ENCODE measurements at regions not wholly inside any gene's neighbourhood (a gene's known extent, or its start where the extent isn't known, plus 50 kb on each side); places are given as distances from the start of the nearest gene placed in this dataset.

DNA sequence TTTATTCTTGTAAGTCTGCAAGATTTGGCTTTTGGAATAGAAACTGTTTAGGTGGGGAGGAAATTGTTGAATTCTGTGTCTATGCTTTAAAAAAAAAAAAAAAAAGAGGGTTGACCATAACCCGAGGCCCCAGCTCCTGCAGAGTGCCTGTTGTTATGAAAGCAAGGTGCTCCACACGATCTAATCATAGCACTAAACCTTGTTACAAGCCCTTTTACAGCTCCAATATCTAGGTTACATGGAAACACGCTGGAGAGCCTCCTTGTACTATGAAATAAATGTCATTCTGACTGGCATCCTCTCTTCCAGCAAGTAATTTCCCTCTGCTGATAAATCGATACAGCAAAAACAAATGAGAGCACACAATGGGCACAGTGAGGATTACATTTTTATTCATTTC is 303.1 kb upstream of the SOX5 start:
- Histone ChIP-seq H3K36me3 (replicated peaks in 1 of 2; ENCODE audit: control insufficient read depth in 2 of 2, insufficient read depth in 2 of 2, low read length in 2 of 2) (no peaks in the 10 kb centered on the region), H2BK15ac (ENCODE audit: low read length) (no peak overlapping the region), H3K79me1 (ENCODE audit: low read depth, low read length) (no peaks in the 10 kb centered on the region), H3K27ac (replicated peaks; ENCODE audit: low read length) (no peak overlapping the region), H3K27me3 (ENCODE audit: control insufficient read depth in 3 of 3, insufficient read depth in 3 of 3, low read depth in 1 of 3, low read length in 3 of 3) (no peaks in the 10 kb centered on the region), H4K8ac (ENCODE audit: low read depth, low read length) (no peak overlapping the region), H3K4me1 (ENCODE audit: control insufficient read depth in 2 of 2, insufficient read depth in 1 of 2, low read depth in 1 of 2, low read length in 2 of 2) (peaks cover 6 to 15% of the 10 kb centered on the region in 2 donors), H2BK120ac (ENCODE audit: low read depth, low read length) (no peak overlapping the region), H2AFZ (ENCODE audit: low read length) (no peak overlapping the region), H2BK5ac (ENCODE audit: low read length) (no peak overlapping the region), H3K23ac (ENCODE audit: low read depth, low read length, poor library complexity) (no peak overlapping the region), H3K4me2 (ENCODE audit: insufficient read depth, low read length, poor library complexity, severe bottlenecking) (no peak overlapping the region), H3K18ac (ENCODE audit: low read length) (no peak overlapping the region), H2AK5ac (ENCODE audit: low read depth, low read length) (no peak overlapping the region), H4K91ac (ENCODE audit: low read depth, low read length, poor library complexity) (no peak overlapping the region), H3K9ac (ENCODE audit: low read depth, low read length, poor library complexity) (no peak overlapping the region), H2BK12ac (ENCODE audit: low read length) (no peak overlapping the region), H3K4me3 (ENCODE audit: low read length in 2 of 2) (no peak overlapping the region), H3K14ac (ENCODE audit: low read length) (no peak overlapping the region), H3K9me3 (replicated peaks in 1 of 2; ENCODE audit: control insufficient read depth in 2 of 2, insufficient read depth in 1 of 2, low read depth in 1 of 2, low read length in 2 of 2) (peaks cover 0 to 8% of the 10 kb centered on the region in 2 donors), H3K4ac (ENCODE audit: low read length) (no peak overlapping the region)
- no CpG with 5 or more reads among the region's 4 CpGs for WGBS, 2 donors (ENCODE audit: extremely low coverage in 2 of 2, insufficient read length in 2 of 2, insufficient replicate concordance in 1 of 2)
- DNase-seq (ENCODE audit: low spot score), result no peak

DNA sequence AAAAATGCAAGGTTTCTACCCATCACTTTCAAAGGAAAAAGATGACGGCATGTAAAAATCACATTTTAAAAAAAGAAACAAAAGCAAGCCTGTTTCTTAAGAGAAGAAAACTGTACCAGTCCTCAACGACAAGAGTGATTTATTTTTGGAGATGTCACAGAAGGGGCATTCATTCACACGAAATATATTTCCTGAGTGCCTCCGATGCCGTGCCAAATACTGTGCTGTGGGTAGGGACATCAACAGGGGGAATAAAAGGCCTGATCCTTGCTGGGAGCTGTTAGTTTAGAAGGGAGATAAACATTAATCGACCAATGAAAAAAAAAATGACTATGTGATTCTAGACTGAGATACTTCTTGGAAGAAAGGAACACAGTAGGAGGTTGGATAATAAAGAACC is 297.5 kb upstream of the SOX5 start:
- H3K4me1 ChIP-seq (ENCODE audit: control insufficient read depth in 2 of 2, insufficient read depth in 1 of 2, low read depth in 1 of 2, low read length in 2 of 2), result no peaks in the 10 kb centered on the region
- no peaks in the 10 kb centered on the region for H3K9me3 ChIP-seq (replicated peaks in 1 of 2; ENCODE audit: control insufficient read depth in 2 of 2, insufficient read depth in 1 of 2, low read depth in 1 of 2, low read length in 2 of 2)
- H2BK15ac ChIP-seq (ENCODE audit: low read length), result no peak overlapping the region
- no peak overlapping the region for H4K8ac ChIP-seq (ENCODE audit: low read depth, low read length)
- no peak overlapping the region for H3K4me2 ChIP-seq (ENCODE audit: insufficient read depth, low read length, poor library complexity, severe bottlenecking)
- no peaks in the 10 kb centered on the region for H3K27me3 ChIP-seq (ENCODE audit: control insufficient read depth in 3 of 3, insufficient read depth in 3 of 3, low read depth in 1 of 3, low read length in 3 of 3)
- no peak overlapping the region for H2BK12ac ChIP-seq (ENCODE audit: low read length)
- no peak overlapping the region for H3K14ac ChIP-seq (ENCODE audit: low read length)
- H2BK5ac ChIP-seq (ENCODE audit: low read length), result no peak overlapping the region
- no peak overlapping the region for H3K9ac ChIP-seq (ENCODE audit: low read depth, low read length, poor library complexity)
- H3K4ac ChIP-seq (ENCODE audit: low read length), result no peak overlapping the region
- no peak overlapping the region for H2BK120ac ChIP-seq (ENCODE audit: low read depth, low read length)
- no peak for DNase-seq (ENCODE audit: low spot score)
- no peak overlapping the region for H3K4me3 ChIP-seq (ENCODE audit: low read length in 2 of 2)
- WGBS, 2 donors (ENCODE audit: extremely low coverage in 2 of 2, insufficient read length in 2 of 2, insufficient replicate concordance in 1 of 2), result no CpG with 5 or more reads among the region's 6 CpGs
- H3K27ac ChIP-seq (replicated peaks; ENCODE audit: low read length), result no peak overlapping the region
- no peaks in the 10 kb centered on the region for H3K36me3 ChIP-seq (replicated peaks in 1 of 2; ENCODE audit: control insufficient read depth in 2 of 2, insufficient read depth in 2 of 2, low read length in 2 of 2)
- no peaks in the 10 kb centered on the region for H3K79me1 ChIP-seq (ENCODE audit: low read depth, low read length)
- H4K91ac ChIP-seq (ENCODE audit: low read depth, low read length, poor library complexity), result no peak overlapping the region
- no peak overlapping the region for H3K23ac ChIP-seq (ENCODE audit: low read depth, low read length, poor library complexity)
- no peak overlapping the region for H2AFZ ChIP-seq (ENCODE audit: low read length)
- no peak overlapping the region for H2AK5ac ChIP-seq (ENCODE audit: low read depth, low read length)
- no peak overlapping the region for H3K18ac ChIP-seq (ENCODE audit: low read length)

DNA sequence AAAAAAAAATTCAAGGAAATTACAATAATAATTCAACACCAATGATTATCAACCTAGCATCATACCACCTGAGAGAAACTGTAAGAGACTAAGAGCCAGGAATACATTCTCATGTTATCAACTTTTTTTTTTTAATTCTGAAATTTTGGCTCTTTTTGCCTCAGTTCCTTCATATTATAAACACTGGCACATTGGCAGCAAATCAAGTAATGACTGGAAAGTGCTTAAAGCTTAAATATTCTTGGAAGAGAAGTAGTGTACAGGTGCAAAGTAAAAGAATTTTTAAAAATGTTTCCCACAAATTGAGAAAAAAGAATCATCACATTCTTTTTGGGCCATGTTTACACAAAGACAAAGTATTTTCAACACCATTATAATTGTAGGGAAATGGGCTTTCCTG is 296.9 kb upstream of the SOX5 start:
- H2BK15ac ChIP-seq (ENCODE audit: low read length), result no peak overlapping the region
- H3K4me3 ChIP-seq (ENCODE audit: low read length in 2 of 2), result no peak overlapping the region
- no peaks in the 10 kb centered on the region for H3K9me3 ChIP-seq (replicated peaks in 1 of 2; ENCODE audit: control insufficient read depth in 2 of 2, insufficient read depth in 1 of 2, low read depth in 1 of 2, low read length in 2 of 2)
- no peak for DNase-seq (ENCODE audit: low spot score)
- H2AFZ ChIP-seq (ENCODE audit: low read length), result no peak overlapping the region
- H3K14ac ChIP-seq (ENCODE audit: low read length), result no peak overlapping the region
- peaks cover 0 to 2% of the 10 kb centered on the region in 2 donors for H3K4me1 ChIP-seq (ENCODE audit: control insufficient read depth in 2 of 2, insufficient read depth in 1 of 2, low read depth in 1 of 2, low read length in 2 of 2)
- H3K9ac ChIP-seq (ENCODE audit: low read depth, low read length, poor library complexity), result no peak overlapping the region
- no peaks in the 10 kb centered on the region for H3K36me3 ChIP-seq (replicated peaks in 1 of 2; ENCODE audit: control insufficient read depth in 2 of 2, insufficient read depth in 2 of 2, low read length in 2 of 2)
- H3K79me1 ChIP-seq (ENCODE audit: low read depth, low read length), result no peaks in the 10 kb centered on the region
- H3K4ac ChIP-seq (ENCODE audit: low read length), result no peak overlapping the region
- no peak overlapping the region for H3K4me2 ChIP-seq (ENCODE audit: insufficient read depth, low read length, poor library complexity, severe bottlenecking)
- no peak overlapping the region for H2BK120ac ChIP-seq (ENCODE audit: low read depth, low read length)
- H3K27ac ChIP-seq (replicated peaks; ENCODE audit: low read length), result no peak overlapping the region
- H3K27me3 ChIP-seq (ENCODE audit: control insufficient read depth in 3 of 3, insufficient read depth in 3 of 3, low read depth in 1 of 3, low read length in 3 of 3), result no peaks in the 10 kb centered on the region
- no peak overlapping the region for H2AK5ac ChIP-seq (ENCODE audit: low read depth, low read length)
- no peak overlapping the region for H3K23ac ChIP-seq (ENCODE audit: low read depth, low read length, poor library complexity)
- no peak overlapping the region for H2BK5ac ChIP-seq (ENCODE audit: low read length)
- H3K18ac ChIP-seq (ENCODE audit: low read length), result no peak overlapping the region
- no peak overlapping the region for H4K91ac ChIP-seq (ENCODE audit: low read depth, low read length, poor library complexity)
- no peak overlapping the region for H4K8ac ChIP-seq (ENCODE audit: low read depth, low read length)
- H2BK12ac ChIP-seq (ENCODE audit: low read length), result no peak overlapping the region

DNA sequence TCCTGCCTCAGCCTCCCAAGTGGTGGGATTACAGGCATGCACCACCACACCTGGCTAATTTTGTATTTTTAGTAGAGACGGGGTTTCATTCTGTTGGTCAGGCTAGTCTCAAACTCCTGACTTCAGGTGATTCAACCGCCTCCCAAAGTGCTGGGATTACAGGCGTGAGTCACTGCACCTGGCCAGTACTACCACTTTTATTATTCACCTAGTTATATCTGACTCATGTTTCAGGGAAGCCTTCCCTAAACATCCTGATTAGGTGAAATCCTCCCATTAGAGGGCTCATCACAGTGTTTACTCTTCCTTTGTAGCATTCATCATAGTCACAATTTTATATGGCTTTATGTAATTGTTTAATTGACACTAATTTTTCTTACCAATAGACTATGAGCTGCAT is 295.3 kb upstream of the SOX5 start:
- H3K27me3 ChIP-seq (ENCODE audit: control insufficient read depth in 3 of 3, insufficient read depth in 3 of 3, low read depth in 1 of 3, low read length in 3 of 3), result no peaks in the 10 kb centered on the region
- H3K9ac ChIP-seq (ENCODE audit: low read depth, low read length, poor library complexity), result no peak overlapping the region
- H3K4me3 ChIP-seq (ENCODE audit: low read length in 2 of 2), result no peak overlapping the region
- no peak overlapping the region for H3K4ac ChIP-seq (ENCODE audit: low read length)
- H2BK12ac ChIP-seq (ENCODE audit: low read length), result no peak overlapping the region
- no peak for DNase-seq (ENCODE audit: low spot score)
- no CpG with 5 or more reads among the region's 3 CpGs for WGBS, 2 donors (ENCODE audit: extremely low coverage in 2 of 2, insufficient read length in 2 of 2, insufficient replicate concordance in 1 of 2)
- H3K4me1 ChIP-seq (ENCODE audit: control insufficient read depth in 2 of 2, insufficient read depth in 1 of 2, low read depth in 1 of 2, low read length in 2 of 2), result peaks cover 0 to 2% of the 10 kb centered on the region in 2 donors
- no peak overlapping the region for H4K91ac ChIP-seq (ENCODE audit: low read depth, low read length, poor library complexity)
- no peak overlapping the region for H4K8ac ChIP-seq (ENCODE audit: low read depth, low read length)
- H3K4me2 ChIP-seq (ENCODE audit: insufficient read depth, low read length, poor library complexity, severe bottlenecking), result no peak overlapping the region
- H2BK15ac ChIP-seq (ENCODE audit: low read length), result no peak overlapping the region
- H3K9me3 ChIP-seq (replicated peaks in 1 of 2; ENCODE audit: control insufficient read depth in 2 of 2, insufficient read depth in 1 of 2, low read depth in 1 of 2, low read length in 2 of 2), result no peaks in the 10 kb centered on the region
- H3K79me1 ChIP-seq (ENCODE audit: low read depth, low read length), result no peaks in the 10 kb centered on the region
- H3K23ac ChIP-seq (ENCODE audit: low read depth, low read length, poor library complexity), result no peak overlapping the region
- no peak overlapping the region for H3K18ac ChIP-seq (ENCODE audit: low read length)
- H2AK5ac ChIP-seq (ENCODE audit: low read depth, low read length), result no peak overlapping the region
- no peak overlapping the region for H2BK120ac ChIP-seq (ENCODE audit: low read depth, low read length)
- no peak overlapping the region for H3K27ac ChIP-seq (replicated peaks; ENCODE audit: low read length)
- no peak overlapping the region for H3K14ac ChIP-seq (ENCODE audit: low read length)
- no peak overlapping the region for H2AFZ ChIP-seq (ENCODE audit: low read length)
- no peak overlapping the region for H2BK5ac ChIP-seq (ENCODE audit: low read length)
- H3K36me3 ChIP-seq (replicated peaks in 1 of 2; ENCODE audit: control insufficient read depth in 2 of 2, insufficient read depth in 2 of 2, low read length in 2 of 2), result no peaks in the 10 kb centered on the region
